ENCODE measurements at regions not wholly inside any gene's neighbourhood (a gene's known extent, or its start where the extent isn't known, plus 50 kb on each side); places are given as distances from the start of the nearest gene placed in this dataset.
A peak's percentile ranks its signal among the peaks of the same experiment; 100 is the strongest.
"Not testable (repeated sequence)": the region's sequence is repeated elsewhere in the genome, so short reads cannot be mapped to it uniquely, and the experiment has no call there.

- DNase-seq (ENCODE audit: low spot score), result no peak
- Mint-ChIP-seq H3K27ac (ENCODE audit: unreplicated experiment) (no peak overlapping the region), H3K9me3 (ENCODE audit: unreplicated experiment) (no peaks in the 10 kb centered on the region), H3K27me3 (ENCODE audit: unreplicated experiment) (peaks cover under 1% of the 10 kb centered on the region), H3K4me3 (ENCODE audit: unreplicated experiment) (no peak overlapping the region), H3K4me1 (ENCODE audit: unreplicated experiment) (peaks cover 5% of the 10 kb centered on the region), H3K36me3 (ENCODE audit: low read depth, unreplicated experiment) (no peaks in the 10 kb centered on the region)
- TF ChIP-seq, protein P1, sequence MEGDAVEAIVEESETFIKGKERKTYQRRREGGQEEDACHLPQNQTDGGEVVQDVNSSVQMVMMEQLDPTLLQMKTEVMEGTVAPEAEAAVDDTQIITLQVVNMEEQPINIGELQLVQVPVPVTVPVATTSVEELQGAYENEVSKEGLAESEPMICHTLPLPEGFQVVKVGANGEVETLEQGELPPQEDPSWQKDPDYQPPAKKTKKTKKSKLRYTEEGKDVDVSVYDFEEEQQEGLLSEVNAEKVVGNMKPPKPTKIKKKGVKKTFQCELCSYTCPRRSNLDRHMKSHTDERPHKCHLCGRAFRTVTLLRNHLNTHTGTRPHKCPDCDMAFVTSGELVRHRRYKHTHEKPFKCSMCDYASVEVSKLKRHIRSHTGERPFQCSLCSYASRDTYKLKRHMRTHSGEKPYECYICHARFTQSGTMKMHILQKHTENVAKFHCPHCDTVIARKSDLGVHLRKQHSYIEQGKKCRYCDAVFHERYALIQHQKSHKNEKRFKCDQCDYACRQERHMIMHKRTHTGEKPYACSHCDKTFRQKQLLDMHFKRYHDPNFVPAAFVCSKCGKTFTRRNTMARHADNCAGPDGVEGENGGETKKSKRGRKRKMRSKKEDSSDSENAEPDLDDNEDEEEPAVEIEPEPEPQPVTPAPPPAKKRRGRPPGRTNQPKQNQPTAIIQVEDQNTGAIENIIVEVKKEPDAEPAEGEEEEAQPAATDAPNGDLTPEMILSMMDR (IDR thresholded peaks at IDR 0.05; ENCODE audit: unreplicated experiment), result no peak
These were observed 88.6 kb downstream of the ZNF92 start for GRCh38 chr7:65462148-65462716.

GRCh38 chr7:65463184-65463583 lies 89.5 kb downstream of the ZNF92 start:
- Mint-ChIP-seq H3K4me1 (ENCODE audit: unreplicated experiment) (peaks cover 5% of the 10 kb centered on the region), H3K9me3 (ENCODE audit: unreplicated experiment) (no peaks in the 10 kb centered on the region), H3K4me3 (ENCODE audit: unreplicated experiment) (no peak overlapping the region), H3K27ac (ENCODE audit: unreplicated experiment) (no peak overlapping the region), H3K36me3 (ENCODE audit: low read depth, unreplicated experiment) (no peaks in the 10 kb centered on the region), H3K27me3 (ENCODE audit: unreplicated experiment) (peaks cover 3% of the 10 kb centered on the region)
- TF ChIP-seq, protein P1 (IDR thresholded peaks at IDR 0.05; ENCODE audit: unreplicated experiment), result no peak
- DNase-seq (ENCODE audit: low spot score), result no peak

DNA sequence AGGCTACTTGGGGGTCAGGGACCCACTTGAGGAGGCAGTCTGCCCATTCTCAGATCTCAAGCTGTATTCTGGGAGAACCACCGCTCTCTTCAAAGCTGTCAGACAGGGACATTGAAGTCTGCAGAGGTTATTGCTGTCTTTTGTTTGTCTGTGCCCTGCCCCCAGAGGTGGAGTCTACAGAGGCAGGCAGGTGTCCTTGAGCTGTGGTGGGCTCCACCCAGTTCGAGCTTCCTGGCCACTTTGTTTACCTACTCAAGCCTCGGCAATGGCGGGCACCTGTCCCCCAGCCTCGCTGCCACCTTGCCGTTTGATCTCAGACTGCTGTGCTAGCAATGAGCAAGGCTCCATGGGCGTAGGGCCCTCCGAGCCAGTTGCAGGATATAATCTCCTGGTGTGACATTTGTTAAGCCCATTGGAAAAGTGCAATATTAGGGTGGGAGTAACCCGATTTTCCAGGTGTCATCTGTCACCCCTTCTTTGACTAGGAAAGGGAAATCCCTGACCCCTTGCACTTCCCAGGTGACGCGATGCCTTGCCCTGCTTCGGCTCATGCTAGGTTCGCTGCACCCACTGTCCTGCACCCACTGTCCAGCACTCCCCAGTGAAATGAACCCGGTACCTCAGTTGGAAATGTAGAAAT lies 96.4 kb downstream of the ZNF92 start:
- not testable (repeated sequence) for H3K4me3 Mint-ChIP-seq (ENCODE audit: unreplicated experiment); H3K27ac Mint-ChIP-seq (ENCODE audit: unreplicated experiment); H3K4me1 Mint-ChIP-seq (ENCODE audit: unreplicated experiment); H3K36me3 Mint-ChIP-seq (ENCODE audit: low read depth, unreplicated experiment); H3K9me3 Mint-ChIP-seq (ENCODE audit: unreplicated experiment); DNase-seq (ENCODE audit: low spot score); H3K27me3 Mint-ChIP-seq (ENCODE audit: unreplicated experiment)

- peaks cover 5% of the 10 kb centered on the region for H3K36me3 Mint-ChIP-seq (ENCODE audit: low read depth, unreplicated experiment)
- H3K4me1 Mint-ChIP-seq (ENCODE audit: unreplicated experiment), result peaks cover 16% of the 10 kb centered on the region
- H3K27ac Mint-ChIP-seq (ENCODE audit: unreplicated experiment), result no peak overlapping the region
- no peak for DNase-seq (ENCODE audit: low spot score)
- peaks cover 16% of the 10 kb centered on the region for H3K9me3 Mint-ChIP-seq (ENCODE audit: unreplicated experiment)
- peaks cover 11% of the 10 kb centered on the region for H3K27me3 Mint-ChIP-seq (ENCODE audit: unreplicated experiment)
- no peak overlapping the region for H3K4me3 Mint-ChIP-seq (ENCODE audit: unreplicated experiment)
- TF ChIP-seq, protein P1 (IDR thresholded peaks at IDR 0.05; ENCODE audit: unreplicated experiment), result no peak
These were observed 97.9 kb downstream of the ZNF92 start for GRCh38 chr7:65471587-65471986.

DNA sequence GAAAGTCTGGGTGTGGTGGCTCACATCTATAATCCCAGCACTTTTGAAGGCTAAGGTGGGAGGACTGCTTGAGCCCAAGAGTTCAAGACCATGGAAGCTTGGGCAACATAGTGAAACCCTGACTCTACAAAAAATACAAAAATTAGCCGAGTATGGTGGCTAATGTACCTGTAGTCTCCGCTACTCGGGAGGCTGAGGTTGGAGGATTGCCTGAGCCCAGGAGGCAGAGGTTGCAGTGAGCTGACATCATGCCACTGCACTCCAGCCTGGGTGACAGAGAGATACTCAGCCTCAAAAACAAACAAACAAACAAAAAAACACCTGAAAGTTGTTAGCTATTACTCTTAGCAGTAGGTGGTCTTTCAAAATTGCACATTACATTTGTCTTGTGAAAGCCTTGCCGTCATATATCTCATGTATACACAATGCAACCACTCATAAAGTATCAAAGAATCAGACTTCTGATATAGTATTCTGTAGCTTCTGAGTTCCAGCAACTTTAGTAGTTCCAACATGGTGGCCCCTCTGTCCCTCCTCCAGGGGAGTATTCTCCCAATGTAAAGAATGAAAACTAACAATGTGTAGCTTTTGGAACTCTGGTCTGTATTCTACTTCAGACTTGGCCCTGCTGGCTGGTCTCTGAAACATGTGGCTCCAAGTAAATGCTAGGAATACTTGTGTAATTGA lies 101.5 kb downstream of the ZNF92 start:
- peaks cover 31% of the 10 kb centered on the region for H3K9me3 Mint-ChIP-seq (ENCODE audit: unreplicated experiment)
- TF ChIP-seq, protein P1 (IDR thresholded peaks at IDR 0.05; ENCODE audit: unreplicated experiment), result no peak
- peaks cover 23% of the 10 kb centered on the region for H3K4me1 Mint-ChIP-seq (ENCODE audit: unreplicated experiment)
- H3K4me3 Mint-ChIP-seq (ENCODE audit: unreplicated experiment), result peak overlapping the region; percentile 49
- peaks cover 9% of the 10 kb centered on the region for H3K27me3 Mint-ChIP-seq (ENCODE audit: unreplicated experiment)
- H3K36me3 Mint-ChIP-seq (ENCODE audit: low read depth, unreplicated experiment), result peaks cover 18% of the 10 kb centered on the region
- H3K27ac Mint-ChIP-seq (ENCODE audit: unreplicated experiment), result peak overlapping the region; percentile 78
- DNase-seq (ENCODE audit: low spot score), result no peak
